ENCODE measurements at regions not wholly inside any gene's neighbourhood (a gene's known extent, or its start where the extent isn't known, plus 50 kb on each side); places are given as distances from the start of the nearest gene placed in this dataset.

DNA sequence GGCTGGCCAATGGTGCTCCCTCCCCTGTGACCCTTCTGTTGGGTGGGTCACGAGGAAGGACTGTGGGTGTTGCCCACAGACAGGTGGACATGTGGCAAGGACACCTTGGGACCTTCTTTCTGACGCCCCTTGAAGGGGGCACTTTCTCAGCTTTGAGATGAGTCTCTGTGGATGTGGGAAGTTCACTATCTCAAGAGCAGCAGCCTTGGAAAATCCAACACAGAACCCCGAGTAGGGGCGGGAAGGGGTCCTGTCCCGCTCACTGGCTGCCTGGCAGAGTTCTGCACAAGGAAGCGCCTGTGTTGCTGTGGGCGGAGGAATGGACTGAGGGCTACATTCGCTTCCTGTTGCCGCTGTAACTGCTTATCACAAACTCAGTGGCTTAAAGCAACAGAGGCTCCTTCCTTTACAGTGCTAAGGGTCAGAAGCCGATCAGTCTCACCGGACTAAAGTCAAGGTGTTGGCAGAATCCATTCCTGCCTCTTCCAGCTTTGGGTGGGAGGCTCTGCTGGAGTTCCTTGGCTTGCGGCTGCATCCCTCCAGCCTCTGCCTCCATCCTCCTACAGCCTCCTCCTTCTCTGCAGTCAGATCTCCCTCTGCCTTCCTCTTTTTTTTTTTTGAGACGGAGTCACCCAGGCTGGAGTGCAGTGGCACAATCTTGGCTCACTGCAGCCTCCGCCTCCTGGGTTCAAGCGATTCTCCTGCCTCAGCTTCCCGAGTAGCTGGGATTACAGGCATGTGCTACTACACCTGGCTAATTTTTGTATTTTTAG, 305.2 kb downstream of the SEC14L1 start:
- TF ChIP-seq POLR2A (IDR thresholded peaks at IDR 0.05), result no peak
- TF ChIP-seq, protein P1, sequence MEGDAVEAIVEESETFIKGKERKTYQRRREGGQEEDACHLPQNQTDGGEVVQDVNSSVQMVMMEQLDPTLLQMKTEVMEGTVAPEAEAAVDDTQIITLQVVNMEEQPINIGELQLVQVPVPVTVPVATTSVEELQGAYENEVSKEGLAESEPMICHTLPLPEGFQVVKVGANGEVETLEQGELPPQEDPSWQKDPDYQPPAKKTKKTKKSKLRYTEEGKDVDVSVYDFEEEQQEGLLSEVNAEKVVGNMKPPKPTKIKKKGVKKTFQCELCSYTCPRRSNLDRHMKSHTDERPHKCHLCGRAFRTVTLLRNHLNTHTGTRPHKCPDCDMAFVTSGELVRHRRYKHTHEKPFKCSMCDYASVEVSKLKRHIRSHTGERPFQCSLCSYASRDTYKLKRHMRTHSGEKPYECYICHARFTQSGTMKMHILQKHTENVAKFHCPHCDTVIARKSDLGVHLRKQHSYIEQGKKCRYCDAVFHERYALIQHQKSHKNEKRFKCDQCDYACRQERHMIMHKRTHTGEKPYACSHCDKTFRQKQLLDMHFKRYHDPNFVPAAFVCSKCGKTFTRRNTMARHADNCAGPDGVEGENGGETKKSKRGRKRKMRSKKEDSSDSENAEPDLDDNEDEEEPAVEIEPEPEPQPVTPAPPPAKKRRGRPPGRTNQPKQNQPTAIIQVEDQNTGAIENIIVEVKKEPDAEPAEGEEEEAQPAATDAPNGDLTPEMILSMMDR (IDR thresholded peaks at IDR 0.05), result no peak
- intact Hi-C loops (cut with DNase I), result no loop called here
- Histone ChIP-seq H3K4me3 (peak overlapping the region in 4 of 12 donors; percentile 0 to 38 (median 14)), H3K27ac (peak overlapping the region; percentile 5 to 91 (median 70)), H3K27me3 (no peaks in the 10 kb centered on the region), H3K9me3 (no peaks in the 10 kb centered on the region), H3K36me3 (no peaks in the 10 kb centered on the region), H3K4me1 (peaks cover 3 to 98% (median 63%) of the 10 kb centered on the region in 12 donors)
- DNase-seq (peak in 3 of 5 donors; percentile 56 to 74 (median 57)), ATAC-seq (peak in 3 of 4 donors; percentile 23 to 48 (median 26))
- WGBS, 4 donors, result 45 to 77% (median 53%) methylated on average over 16 of the region's 16 CpGs

GRCh38 chr17:77446940-77447634, 306.3 kb downstream of the SEC14L1 start:
- no peaks in the 10 kb centered on the region for H3K36me3 ChIP-seq
- no peak for TF ChIP-seq POLR2A (IDR thresholded peaks at IDR 0.05)
- TF ChIP-seq, protein P1 (IDR thresholded peaks at IDR 0.05), result no peak
- peak overlapping the region in 4 of 12 donors; percentile 12 to 91 (median 82) for H3K27ac ChIP-seq
- no peaks in the 10 kb centered on the region for H3K9me3 ChIP-seq
- peaks cover 3 to 98% (median 68%) of the 10 kb centered on the region in 12 donors for H3K4me1 ChIP-seq
- DNase-seq (peak in 1 of 5 donors; percentile 21), ATAC-seq (no peak)
- intact Hi-C loops (cut with DNase I), result no loop called here
- no peak overlapping the region for H3K4me3 ChIP-seq
- H3K27me3 ChIP-seq, result no peaks in the 10 kb centered on the region
- WGBS, 4 donors, result 79 to 87% (median 84%) methylated on average over 20 of the region's 20 CpGs

DNA sequence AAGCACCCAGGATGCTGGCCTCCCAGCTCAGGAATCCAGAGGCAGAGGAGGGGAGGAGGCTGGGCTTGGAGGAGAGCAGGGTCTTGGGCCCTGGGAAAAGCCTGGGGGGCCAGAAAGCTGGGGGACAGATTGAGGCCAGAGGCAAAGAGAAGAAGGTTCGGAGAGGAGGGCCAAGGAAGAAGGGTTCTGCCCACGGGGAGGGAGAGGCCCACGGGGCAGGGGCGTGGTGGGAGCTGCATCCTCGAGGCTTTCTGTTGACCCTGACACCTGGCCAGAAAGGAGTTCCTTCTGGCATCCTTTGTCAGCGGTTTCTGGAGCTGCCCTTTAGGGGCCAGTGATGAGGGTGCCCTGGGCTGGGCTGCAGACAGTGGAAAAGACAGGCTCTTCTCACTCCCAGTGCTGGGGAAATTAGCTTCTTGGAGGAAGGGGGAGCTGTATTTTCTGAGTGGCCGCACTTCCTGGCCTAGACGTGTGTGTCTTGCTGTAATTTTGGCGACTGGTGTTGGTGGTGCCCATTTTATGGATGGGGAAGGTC, 308.7 kb downstream of the SEC14L1 start:
- TF ChIP-seq, protein P1 (IDR thresholded peaks at IDR 0.05), result no peak
- no peak for TF ChIP-seq POLR2A (IDR thresholded peaks at IDR 0.05)
- H3K4me3 ChIP-seq, result peak overlapping the region in 3 of 12 donors; percentile 62 to 77 (median 75)
- no peaks in the 10 kb centered on the region for H3K9me3 ChIP-seq
- no peaks in the 10 kb centered on the region for H3K27me3 ChIP-seq
- DNase-seq (peak in 1 of 5 donors; percentile 26), ATAC-seq (no peak)
- 39 to 52% (median 50%) methylated on average over 8 to 9 of the region's 9 CpGs for WGBS, 4 donors
- H3K27ac ChIP-seq, result peak overlapping the region in 11 of 12 donors; percentile 35 to 92 (median 82)
- H3K36me3 ChIP-seq, result no peaks in the 10 kb centered on the region
- intact Hi-C loops (cut with DNase I), result no loop called here
- H3K4me1 ChIP-seq, result peaks cover 7 to 98% (median 80%) of the 10 kb centered on the region in 12 donors
